ENCODE measurements at regions not wholly inside any gene's neighbourhood (a gene's known extent, or its start where the extent isn't known, plus 50 kb on each side); places are given as distances from the start of the nearest gene placed in this dataset.

- H3K9me3 Mint-ChIP-seq: peaks cover 0 to 2% (median 0%) of the 10 kb centered on the region in 11 donors
- ATAC-seq: no peak
- Histone ChIP-seq H3K27ac (ENCODE audit: low read depth, low read length) (no peak overlapping the region), H3K9me3 (ENCODE audit: control insufficient read depth in 2 of 3, low read length in 3 of 3) (no peaks in the 10 kb centered on the region), H3K36me3 (ENCODE audit: control insufficient read depth in 2 of 3, insufficient read depth in 3 of 3, low read length in 3 of 3) (no peaks in the 10 kb centered on the region), H3K4me3 (ENCODE audit: low read length) (no peak overlapping the region), H3K4me1 (ENCODE audit: control insufficient read depth in 2 of 2, insufficient read depth in 2 of 2, low read length in 2 of 2) (no peaks in the 10 kb centered on the region), H3K27me3 (ENCODE audit: control insufficient read depth in 2 of 2, insufficient read depth in 2 of 2, low read length in 2 of 2) (no peaks in the 10 kb centered on the region)
- H3K4me3 Mint-ChIP-seq: no peak overlapping the region
- peaks cover 0 to 1% (median 0%) of the 10 kb centered on the region in 7 donors for H3K4me1 Mint-ChIP-seq
- ChIA-PET POLR2A (no interaction called here), CTCF (no interaction called here)
- no peak for DNase-seq
- H3K27me3 Mint-ChIP-seq: peaks cover 0 to 6% (median 0%) of the 10 kb centered on the region in 5 donors
- H3K36me3 Mint-ChIP-seq: no peaks in the 10 kb centered on the region
- intact Hi-C loops (cut with micrococcal nuclease): no loop called here
- H3K27ac Mint-ChIP-seq: no peak overlapping the region
Measured at GRCh38 chr6:82419132-82419581, 55.5 kb downstream of the TPBG start.

DNA sequence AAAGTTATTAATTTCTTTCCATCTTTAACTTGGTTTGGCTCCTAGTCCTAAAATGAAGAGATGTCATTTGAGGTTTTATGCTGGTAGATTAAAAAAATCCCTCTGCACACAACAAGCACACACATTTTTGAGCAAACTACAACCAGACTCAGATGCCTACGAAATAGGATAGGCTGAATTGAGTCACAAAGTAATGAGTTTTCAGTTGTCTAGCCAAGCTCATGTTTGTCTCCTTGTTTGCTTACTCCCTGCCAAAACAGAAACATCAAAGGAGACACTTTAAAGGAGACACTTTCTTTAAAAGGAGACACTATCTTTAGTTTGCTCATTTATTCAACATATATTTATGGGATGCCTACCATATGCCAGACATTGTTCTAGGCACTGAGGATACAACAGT, 56.2 kb downstream of the TPBG start:
- ATAC-seq: no peak
- H3K9me3 ChIP-seq (ENCODE audit: control insufficient read depth in 2 of 3, low read length in 3 of 3): no peaks in the 10 kb centered on the region
- no peaks in the 10 kb centered on the region for H3K36me3 Mint-ChIP-seq
- ChIA-PET POLR2A (no interaction called here), CTCF (no interaction called here)
- H3K4me3 ChIP-seq (ENCODE audit: low read length): no peak overlapping the region
- H3K27ac ChIP-seq (ENCODE audit: low read depth, low read length): no peak overlapping the region
- peaks cover 0 to 1% (median 0%) of the 10 kb centered on the region in 7 donors for H3K4me1 Mint-ChIP-seq
- no peaks in the 10 kb centered on the region for H3K27me3 ChIP-seq (ENCODE audit: control insufficient read depth in 2 of 2, insufficient read depth in 2 of 2, low read length in 2 of 2)
- no peaks in the 10 kb centered on the region for H3K9me3 Mint-ChIP-seq
- H3K27ac Mint-ChIP-seq: no peak overlapping the region
- H3K4me3 Mint-ChIP-seq: no peak overlapping the region
- H3K4me1 ChIP-seq (ENCODE audit: control insufficient read depth in 2 of 2, insufficient read depth in 2 of 2, low read length in 2 of 2): no peaks in the 10 kb centered on the region
- intact Hi-C loops (cut with micrococcal nuclease): no loop called here
- H3K27me3 Mint-ChIP-seq: peaks cover 0 to 6% (median 0%) of the 10 kb centered on the region in 5 donors
- no peaks in the 10 kb centered on the region for H3K36me3 ChIP-seq (ENCODE audit: control insufficient read depth in 2 of 3, insufficient read depth in 3 of 3, low read length in 3 of 3)
- DNase-seq: no peak

- H3K36me3 ChIP-seq (ENCODE audit: control insufficient read depth in 2 of 3, insufficient read depth in 3 of 3, low read length in 3 of 3): no peaks in the 10 kb centered on the region
- intact Hi-C loops (cut with micrococcal nuclease): no loop called here
Measured at GRCh38 chr6:82430611-82431010, 67.0 kb downstream of the TPBG start.

GRCh38 chr6:82436740-82437139, 73.1 kb downstream of the TPBG start:
- peaks cover 0 to 9% (median 0%) of the 10 kb centered on the region in 5 donors for H3K27me3 Mint-ChIP-seq
- H3K36me3 Mint-ChIP-seq: no peaks in the 10 kb centered on the region
- Histone ChIP-seq H3K27me3 (ENCODE audit: control insufficient read depth in 2 of 2, insufficient read depth in 2 of 2, low read length in 2 of 2) (no peaks in the 10 kb centered on the region), H3K36me3 (ENCODE audit: control insufficient read depth in 2 of 3, insufficient read depth in 3 of 3, low read length in 3 of 3) (no peaks in the 10 kb centered on the region), H3K9me3 (ENCODE audit: control insufficient read depth in 2 of 3, low read length in 3 of 3) (no peaks in the 10 kb centered on the region), H3K27ac (ENCODE audit: low read depth, low read length) (no peak overlapping the region), H3K4me1 (ENCODE audit: control insufficient read depth in 2 of 2, insufficient read depth in 2 of 2, low read length in 2 of 2) (no peaks in the 10 kb centered on the region), H3K4me3 (ENCODE audit: low read length) (no peak overlapping the region)
- ATAC-seq (no peak), DNase-seq (no peak)
- no peaks in the 10 kb centered on the region for H3K4me1 Mint-ChIP-seq
- H3K9me3 Mint-ChIP-seq: peaks cover 0 to 4% (median 0%) of the 10 kb centered on the region in 11 donors
- H3K27ac Mint-ChIP-seq: no peak overlapping the region
- ChIA-PET CTCF (no interaction called here), POLR2A (no interaction called here)
- intact Hi-C loops (cut with micrococcal nuclease): no loop called here
- no peak overlapping the region for H3K4me3 Mint-ChIP-seq

More at GRCh38 chr6:82430611-82431010, 67.0 kb downstream of the TPBG start:
- H3K4me1 Mint-ChIP-seq: no peaks in the 10 kb centered on the region
- peaks cover 0 to 4% (median 0%) of the 10 kb centered on the region in 11 donors for H3K9me3 Mint-ChIP-seq
- no peak for DNase-seq
- H3K27ac Mint-ChIP-seq: no peak overlapping the region
- no peaks in the 10 kb centered on the region for H3K36me3 Mint-ChIP-seq
- POLR2A ChIA-PET: no interaction called here
- Histone ChIP-seq H3K27ac (ENCODE audit: low read depth, low read length) (no peak overlapping the region), H3K4me1 (ENCODE audit: control insufficient read depth in 2 of 2, insufficient read depth in 2 of 2, low read length in 2 of 2) (no peaks in the 10 kb centered on the region), H3K9me3 (ENCODE audit: control insufficient read depth in 2 of 3, low read length in 3 of 3) (no peaks in the 10 kb centered on the region), H3K27me3 (ENCODE audit: control insufficient read depth in 2 of 2, insufficient read depth in 2 of 2, low read length in 2 of 2) (no peaks in the 10 kb centered on the region), H3K4me3 (ENCODE audit: low read length) (no peak overlapping the region)
- no peak overlapping the region for H3K4me3 Mint-ChIP-seq
- ATAC-seq: no peak
- H3K27me3 Mint-ChIP-seq: peaks cover 0 to 4% (median 0%) of the 10 kb centered on the region in 5 donors
- CTCF ChIA-PET: no interaction called here

GRCh38 chr6:82437701-82438100, 74.1 kb downstream of the TPBG start:
- ATAC-seq (no peak), DNase-seq (no peak)
- Histone ChIP-seq H3K27me3 (ENCODE audit: control insufficient read depth in 2 of 2, insufficient read depth in 2 of 2, low read length in 2 of 2) (no peaks in the 10 kb centered on the region), H3K27ac (ENCODE audit: low read depth, low read length) (no peak overlapping the region), H3K4me3 (ENCODE audit: low read length) (no peak overlapping the region), H3K4me1 (ENCODE audit: control insufficient read depth in 2 of 2, insufficient read depth in 2 of 2, low read length in 2 of 2) (no peaks in the 10 kb centered on the region), H3K36me3 (ENCODE audit: control insufficient read depth in 2 of 3, insufficient read depth in 3 of 3, low read length in 3 of 3) (no peaks in the 10 kb centered on the region), H3K9me3 (ENCODE audit: control insufficient read depth in 2 of 3, low read length in 3 of 3) (no peaks in the 10 kb centered on the region)
- Mint-ChIP-seq H3K27ac (no peak overlapping the region), H3K4me1 (no peaks in the 10 kb centered on the region), H3K9me3 (peaks cover 0 to 4% (median 0%) of the 10 kb centered on the region in 11 donors), H3K36me3 (no peaks in the 10 kb centered on the region), H3K4me3 (no peak overlapping the region), H3K27me3 (peaks cover 0 to 9% (median 0%) of the 10 kb centered on the region in 5 donors)
- CTCF ChIA-PET: no interaction called here
- intact Hi-C loops (cut with micrococcal nuclease): no loop called here
- POLR2A ChIA-PET: no interaction called here

GRCh38 chr6:82441047-82441855, 77.6 kb downstream of the TPBG start:
- no peak overlapping the region for H3K27ac Mint-ChIP-seq
- no peaks in the 10 kb centered on the region for H3K36me3 ChIP-seq (ENCODE audit: control insufficient read depth in 2 of 3, insufficient read depth in 3 of 3, low read length in 3 of 3)
- no peaks in the 10 kb centered on the region for H3K36me3 Mint-ChIP-seq
- no peaks in the 10 kb centered on the region for H3K9me3 ChIP-seq (ENCODE audit: control insufficient read depth in 2 of 3, low read length in 3 of 3)
- CTCF ChIA-PET: no interaction called here
- no peaks in the 10 kb centered on the region for H3K4me1 Mint-ChIP-seq
- H3K27me3 ChIP-seq (ENCODE audit: control insufficient read depth in 2 of 2, insufficient read depth in 2 of 2, low read length in 2 of 2): no peaks in the 10 kb centered on the region
- peaks cover 0 to 4% (median 0%) of the 10 kb centered on the region in 11 donors for H3K9me3 Mint-ChIP-seq
- intact Hi-C loops (cut with micrococcal nuclease): no loop called here
- POLR2A ChIA-PET: no interaction called here
- DNase-seq (no peak), ATAC-seq (no peak)
- H3K27me3 Mint-ChIP-seq: peaks cover 0 to 5% (median 0%) of the 10 kb centered on the region in 5 donors
- H3K4me3 ChIP-seq (ENCODE audit: low read length): no peak overlapping the region
- no peaks in the 10 kb centered on the region for H3K4me1 ChIP-seq (ENCODE audit: control insufficient read depth in 2 of 2, insufficient read depth in 2 of 2, low read length in 2 of 2)
- H3K27ac ChIP-seq (ENCODE audit: low read depth, low read length): no peak overlapping the region
- H3K4me3 Mint-ChIP-seq: no peak overlapping the region

- no peak overlapping the region for H3K4me3 ChIP-seq (ENCODE audit: low read length)
- ATAC-seq (no peak), DNase-seq (no peak)
- peaks cover 0 to 4% (median 0%) of the 10 kb centered on the region in 11 donors for H3K9me3 Mint-ChIP-seq
- no peak overlapping the region for H3K4me3 Mint-ChIP-seq
- no peak overlapping the region for H3K27ac ChIP-seq (ENCODE audit: low read depth, low read length)
- H3K27ac Mint-ChIP-seq: no peak overlapping the region
- H3K27me3 Mint-ChIP-seq: peaks cover 0 to 5% (median 0%) of the 10 kb centered on the region in 5 donors
- POLR2A ChIA-PET: no interaction called here
- H3K36me3 Mint-ChIP-seq: no peaks in the 10 kb centered on the region
- CTCF ChIA-PET: no interaction called here
- no peaks in the 10 kb centered on the region for H3K4me1 Mint-ChIP-seq
- H3K27me3 ChIP-seq (ENCODE audit: control insufficient read depth in 2 of 2, insufficient read depth in 2 of 2, low read length in 2 of 2): no peaks in the 10 kb centered on the region
- H3K4me1 ChIP-seq (ENCODE audit: control insufficient read depth in 2 of 2, insufficient read depth in 2 of 2, low read length in 2 of 2): no peaks in the 10 kb centered on the region
- no peaks in the 10 kb centered on the region for H3K9me3 ChIP-seq (ENCODE audit: control insufficient read depth in 2 of 3, low read length in 3 of 3)
- intact Hi-C loops (cut with micrococcal nuclease): no loop called here
- H3K36me3 ChIP-seq (ENCODE audit: control insufficient read depth in 2 of 3, insufficient read depth in 3 of 3, low read length in 3 of 3): no peaks in the 10 kb centered on the region
Measured at GRCh38 chr6:82442061-82442719, 78.6 kb downstream of the TPBG start.
